HG03097 (cell line): ENCODE measurements at regions not wholly inside any gene's neighbourhood (a gene's known extent, or its start where the extent isn't known, plus 50 kb on each side); places are given as distances from the start of the nearest gene placed in this dataset.

Experiments
- ATAC-seq: cut with Tn5 transposase; IDR thresholded peaks from one replicate; pipeline ENCODE4 v1.9.1; 2021; ENCODE audit not compliant: unreplicated experiment, low FRiP score

DNA sequence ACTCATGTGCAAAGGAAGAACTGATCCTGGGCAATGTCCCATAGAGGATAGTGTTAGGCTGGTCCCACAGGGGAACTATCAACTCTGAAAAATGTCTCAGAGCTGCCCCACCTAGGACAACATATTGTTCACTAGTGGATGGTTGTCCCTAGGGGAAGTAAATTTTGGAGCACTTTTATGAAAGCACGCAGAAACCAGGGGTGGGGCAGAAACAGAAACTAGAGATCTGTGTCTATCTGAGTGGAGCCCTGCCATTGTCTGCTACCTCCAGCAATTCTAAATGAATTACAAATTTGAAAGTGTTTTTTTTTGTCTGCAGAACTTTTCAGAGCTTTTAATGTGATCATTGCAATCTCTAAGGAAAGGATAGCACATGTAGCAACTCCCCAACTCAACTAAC lies 357.1 kb upstream of the PROK2 start:
- no peak for ATAC-seq

DNA sequence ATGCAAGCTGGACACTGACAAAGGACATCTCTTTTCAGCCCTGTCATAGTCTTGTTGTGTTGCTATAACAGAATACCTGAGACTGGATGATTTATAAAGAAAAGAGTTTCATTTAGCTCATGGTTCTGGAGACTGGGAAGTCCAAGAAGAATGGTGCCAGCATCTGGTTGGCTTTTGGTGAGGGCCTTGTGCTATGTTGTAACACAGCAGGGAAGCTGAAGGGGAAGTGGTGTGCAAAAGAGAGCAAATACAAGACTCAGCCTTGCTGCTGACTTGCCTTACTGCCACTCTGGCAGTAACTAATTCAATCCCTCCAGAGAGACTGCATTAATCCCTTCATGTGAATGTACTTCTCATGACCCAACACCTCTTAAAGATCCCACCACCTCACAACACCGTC lies 356.3 kb upstream of the PROK2 start:
- ATAC-seq, result no peak

DNA sequence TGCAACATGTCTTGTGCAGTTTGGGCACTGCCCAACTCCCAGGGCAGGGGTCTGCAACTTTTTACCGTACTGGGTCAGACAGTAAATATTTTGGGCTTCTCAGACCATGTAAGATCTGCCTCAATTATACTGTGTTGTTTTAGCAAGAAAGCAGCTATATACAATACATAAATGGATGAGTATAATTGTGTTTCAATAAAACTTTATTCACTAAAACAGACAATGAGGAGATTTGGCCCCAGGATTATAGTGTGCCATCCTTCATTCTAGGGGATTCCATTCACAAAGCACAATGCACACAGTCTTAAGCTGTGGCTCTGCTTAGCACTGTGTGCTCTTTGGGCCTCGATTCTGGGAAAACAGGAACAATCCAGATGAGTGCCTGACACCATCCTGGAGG lies 354.4 kb upstream of the PROK2 start:
- ATAC-seq, result no peak

- no peak for ATAC-seq
Measured at GRCh38 chr3:72137865-72138861, 353.2 kb upstream of the PROK2 start.

DNA sequence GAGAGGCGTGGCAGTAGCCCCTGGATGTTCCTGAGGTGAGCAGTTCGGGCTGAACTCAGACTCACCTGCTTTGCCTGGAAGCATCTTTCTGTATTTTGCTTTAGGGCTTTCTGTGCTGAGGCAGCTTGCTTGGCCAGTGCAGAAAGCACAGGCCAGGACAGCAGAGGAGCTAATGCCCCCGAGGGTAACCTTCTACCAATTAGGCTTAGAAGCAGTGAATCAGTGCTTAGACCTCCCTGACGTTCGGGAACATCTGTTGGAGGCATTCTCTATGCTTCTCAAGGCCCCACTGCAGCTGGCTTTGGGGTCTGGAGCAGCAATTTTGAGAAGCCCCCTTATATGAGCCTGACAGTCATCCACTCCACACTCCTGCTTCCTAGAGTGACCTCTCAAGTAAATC lies 350.7 kb upstream of the PROK2 start:
- no peak for ATAC-seq

DNA sequence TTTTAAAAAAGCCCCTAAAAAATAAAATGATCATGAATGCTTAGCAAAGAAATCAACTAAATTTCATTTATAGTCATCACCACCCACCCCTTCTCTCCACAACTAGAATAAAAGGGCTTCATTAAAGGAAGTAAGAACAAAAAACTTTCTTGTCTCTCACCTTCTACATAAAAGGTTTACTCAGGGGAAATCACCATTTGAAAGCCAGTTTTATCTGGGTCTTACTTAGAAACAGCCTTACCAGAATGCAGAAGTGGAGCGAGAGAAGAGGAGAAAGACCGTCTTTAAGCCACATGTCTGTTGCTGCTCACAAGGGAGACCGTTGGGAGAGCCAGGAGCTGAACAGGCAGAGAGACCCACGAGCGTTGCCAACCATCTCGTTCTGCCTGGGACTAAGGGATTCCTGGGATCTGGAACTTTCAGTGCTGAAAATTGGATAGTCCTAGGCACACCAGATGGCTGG lies 350.1 kb upstream of the PROK2 start:
- no peak for ATAC-seq

DNA sequence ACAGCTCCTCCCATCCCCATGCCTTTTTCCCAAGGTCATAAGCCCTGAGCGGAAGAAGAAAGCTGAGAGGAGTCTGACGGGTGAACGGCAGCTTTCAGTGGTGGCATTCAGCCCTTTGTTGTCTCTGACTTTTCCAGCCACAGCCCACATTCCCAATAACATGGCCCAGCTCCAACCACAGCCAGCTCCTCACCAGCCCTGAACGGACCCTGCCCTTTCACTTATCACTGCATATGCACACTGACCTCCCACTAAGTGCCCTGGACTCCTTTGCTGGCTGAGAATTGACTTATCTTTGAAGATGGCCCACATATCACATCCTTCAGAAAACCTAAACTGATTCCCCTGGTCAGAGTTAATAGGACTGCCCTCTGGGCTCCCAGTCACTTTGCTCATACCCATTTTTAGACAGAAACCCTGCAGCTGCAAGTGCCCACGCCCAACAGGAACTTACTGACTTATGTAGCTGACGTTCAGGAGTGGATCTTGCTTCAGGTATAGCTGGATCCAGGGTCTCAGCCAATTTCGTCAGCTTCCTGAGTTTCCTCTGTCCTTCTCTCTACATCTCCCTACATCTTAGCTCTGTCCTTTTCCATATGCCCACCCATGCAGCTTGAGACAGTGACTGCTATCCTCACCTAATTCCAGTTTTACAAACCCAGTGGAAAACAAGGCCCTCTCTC lies 348.5 kb upstream of the PROK2 start:
- ATAC-seq, result no peak

DNA sequence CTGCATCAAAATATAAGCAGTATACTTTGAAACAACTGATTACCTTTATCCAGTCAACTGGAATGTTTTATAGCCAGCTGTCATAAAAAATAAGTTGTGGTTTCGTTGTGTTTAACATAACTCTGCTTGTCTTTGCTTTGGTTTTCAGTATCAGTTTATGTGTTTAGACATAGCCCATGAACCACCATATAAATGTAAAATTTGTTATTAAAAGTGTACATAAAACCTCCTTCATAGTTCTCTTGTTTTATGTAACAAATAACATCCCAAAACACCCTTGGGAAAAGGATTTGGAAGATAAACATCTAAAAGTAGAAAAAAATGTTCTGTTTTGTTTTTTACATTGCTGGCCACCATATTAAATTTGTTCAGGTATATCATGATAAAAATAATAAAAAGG lies 347.0 kb upstream of the PROK2 start:
- ATAC-seq, result no peak

- ATAC-seq, result no peak
Measured at GRCh38 chr3:72130565-72130964, 345.6 kb upstream of the PROK2 start.

GRCh38 chr3:72129501-72130094 lies 344.6 kb upstream of the PROK2 start:
- no peak for ATAC-seq

- ATAC-seq, result no peak
Measured at GRCh38 chr3:72128921-72129320, 344.0 kb upstream of the PROK2 start.

DNA sequence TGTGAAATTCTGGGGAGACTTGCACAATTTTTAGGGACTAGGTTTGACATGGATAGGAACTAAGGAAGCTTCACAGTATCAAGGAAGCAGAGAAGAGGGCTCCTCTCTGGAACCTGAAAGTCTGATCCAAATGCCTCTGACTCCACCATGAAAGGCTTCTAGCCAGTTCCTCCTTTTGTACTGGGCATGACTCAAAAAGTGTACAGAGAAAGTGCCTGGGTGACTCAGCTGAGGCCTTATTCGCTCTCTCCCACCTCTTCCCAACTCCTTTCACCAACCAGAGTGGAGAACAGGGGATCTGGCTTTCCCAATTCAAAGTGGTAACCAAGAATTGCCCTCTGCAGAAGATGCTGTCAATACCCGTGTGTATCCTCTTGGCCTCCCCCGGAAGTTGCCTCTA lies 342.9 kb upstream of the PROK2 start:
- no peak for ATAC-seq

- ATAC-seq, result no peak
Measured at GRCh38 chr3:72127224-72127612, 342.3 kb upstream of the PROK2 start.

- ATAC-seq, result no peak
Measured at GRCh38 chr3:72126441-72127223, 341.7 kb upstream of the PROK2 start.

DNA sequence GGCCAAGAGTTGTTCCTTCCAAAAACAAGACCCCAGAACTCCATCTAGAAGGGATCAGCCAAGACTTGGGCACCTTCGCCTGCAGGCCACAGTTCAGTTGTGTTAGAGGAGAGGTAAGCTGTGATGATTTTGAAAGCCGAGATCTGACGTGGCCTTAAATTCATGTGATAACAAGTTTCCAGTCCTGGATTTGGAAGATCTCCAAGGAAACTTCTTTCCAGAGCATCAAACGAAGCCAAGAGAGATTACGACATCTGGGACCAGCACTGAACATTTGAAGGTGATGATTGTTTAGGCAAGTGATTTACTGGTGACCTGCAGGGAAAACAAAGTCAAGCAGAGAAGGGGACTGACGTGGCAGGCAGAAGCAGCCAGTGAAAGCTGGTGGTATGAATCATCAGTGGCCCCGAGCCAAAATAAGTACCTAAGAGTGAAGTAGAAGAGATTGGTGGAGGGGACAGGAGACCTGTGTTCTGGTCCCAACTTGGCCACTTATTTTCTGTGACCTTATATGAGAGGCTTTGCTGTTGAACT lies 339.0 kb upstream of the PROK2 start:
- no peak for ATAC-seq

- ATAC-seq, result no peak
Measured at GRCh38 chr3:72120806-72121778, 336.1 kb upstream of the PROK2 start.

- ATAC-seq, result no peak
Measured at GRCh38 chr3:72120039-72120438, 335.1 kb upstream of the PROK2 start.

GRCh38 chr3:72118628-72119027 lies 333.7 kb upstream of the PROK2 start:
- no peak for ATAC-seq

DNA sequence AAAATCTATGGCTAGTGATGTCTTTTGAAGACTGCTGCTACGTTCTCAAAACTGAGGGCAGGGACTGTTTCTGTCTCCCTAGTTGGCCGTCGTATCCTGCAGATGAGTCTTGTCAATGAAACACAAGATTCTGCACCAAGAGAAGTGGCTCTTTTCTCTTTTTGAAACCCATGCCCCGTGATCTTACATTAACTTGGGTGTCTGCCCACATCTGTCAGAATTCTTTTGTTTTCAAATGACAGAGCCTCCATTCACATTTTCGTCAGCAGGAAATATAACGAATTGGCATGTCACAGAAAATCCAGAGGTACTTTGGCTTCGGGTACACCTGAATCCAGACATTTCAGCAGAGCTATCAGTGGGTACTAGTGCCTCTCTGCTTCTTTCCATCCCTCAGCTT lies 331.3 kb upstream of the PROK2 start:
- ATAC-seq, result no peak
